Adrenal gland (tissue), 9 donors: ENCODE measurements at regions not wholly inside any gene's neighbourhood (a gene's known extent, or its start where the extent isn't known, plus 50 kb on each side); places are given as distances from the start of the nearest gene placed in this dataset.

Experiments used
- DNase-seq, 7 donors: peaks; one replicate each; pipeline ENCODE4 v3.0.0-alpha.2; 2019 to 2020
- H3K27ac ChIP-seq, 5 donors: fragments of 200-600 bp; sonication (generic) in 4 of 5; 1 replicate in 3 of 5; 2 replicates in 2 of 5; pipeline versions ENCODE4 v1.5.1 to v1.8.0; 2016 to 2020; ENCODE audit warnings: mild to moderate bottlenecking in 1 of 5
- H3K27me3 ChIP-seq: fragments of 200-600 bp; 2 replicates; pipeline ENCODE4 v1.8.0; 2021
- H3K36me3 ChIP-seq, 2 donors: fragments of 200-600 bp; replicated peaks in 1 of 2; 1 replicate in 1 of 2; 2 replicates in 1 of 2; pipeline versions ENCODE4 v1.5.1 to v1.8.0; 2018 to 2022
- H3K4me1 ChIP-seq, 2 donors: fragments of 200-600 bp; replicated peaks in 1 of 2; 1 replicate in 1 of 2; 2 replicates in 1 of 2; pipeline versions ENCODE4 v1.5.1 to v1.8.0; 2018 to 2021
- H3K4me3 ChIP-seq, 4 donors: fragments of 200-600 bp; sonication (generic) in 3 of 4; one replicate each; pipeline ENCODE4 v1.5.1; 2016 to 2018
- H3K9me3 ChIP-seq, 3 donors: fragments of 200-600 bp; sonication (generic) in 1 of 3; replicated peaks in 1 of 3; 1 replicate in 2 of 3; 2 replicates in 1 of 3; pipeline versions ENCODE4 v1.5.1 to v1.8.0; 2016 to 2021
- POLR2A ChIP-seq, 2 donors: fragments of 450-650 bp; IDR thresholded peaks; one replicate each; pipeline ENCODE4 v1.6.1; 2017; ENCODE audit warnings: antibody characterized with exemption in 2 of 2, mild to moderate bottlenecking in 2 of 2, moderate library complexity in 1 of 2
- WGBS, 4 donors: extraction: QIAGEN DNeasy Blood & Tissue Kit in 2 of 4; methylation state at CpG; one replicate each; pipeline versions ENCODE4 v1.1.5 to v1.1.7; 2013 to 2017; 5-methylcytosine and 5-hydroxymethylcytosine counted together
- intact Hi-C, 2 donors: fragments of 100-400 bp; cut with DNase I; formaldehyde crosslinking; loops; one replicate each; pipeline versions ENCODE4 v1.14.1 to v1.15.0; 2022 to 2023
- TF ChIP-seq, protein P1 (sequence below), 6 experiments: fragments of 450-650 bp in 4 of 6; fragments of 200-600 bp in 2 of 6; sonication (generic) in 1 of 6; IDR thresholded peaks; 1 replicate in 5 of 6; 2 replicates in 1 of 6; pipeline versions ENCODE4 v1.5.1 to v1.8.0; 2016 to 2021; ENCODE audit warnings: antibody characterized with exemption in 6 of 6, mild to moderate bottlenecking in 2 of 6, moderate library complexity in 1 of 6
- donor health status: healthy with polysubstance abuse.
- donor health status: Bipolar disorder and iron deficiency.
- donor health status: DM: yes; HTN: yes; CAD: no.
- donor health status: DM: no; HTN: no; CAD: no.
- donor health status: DM: no; HTN: no; CAD: no.

DNA sequence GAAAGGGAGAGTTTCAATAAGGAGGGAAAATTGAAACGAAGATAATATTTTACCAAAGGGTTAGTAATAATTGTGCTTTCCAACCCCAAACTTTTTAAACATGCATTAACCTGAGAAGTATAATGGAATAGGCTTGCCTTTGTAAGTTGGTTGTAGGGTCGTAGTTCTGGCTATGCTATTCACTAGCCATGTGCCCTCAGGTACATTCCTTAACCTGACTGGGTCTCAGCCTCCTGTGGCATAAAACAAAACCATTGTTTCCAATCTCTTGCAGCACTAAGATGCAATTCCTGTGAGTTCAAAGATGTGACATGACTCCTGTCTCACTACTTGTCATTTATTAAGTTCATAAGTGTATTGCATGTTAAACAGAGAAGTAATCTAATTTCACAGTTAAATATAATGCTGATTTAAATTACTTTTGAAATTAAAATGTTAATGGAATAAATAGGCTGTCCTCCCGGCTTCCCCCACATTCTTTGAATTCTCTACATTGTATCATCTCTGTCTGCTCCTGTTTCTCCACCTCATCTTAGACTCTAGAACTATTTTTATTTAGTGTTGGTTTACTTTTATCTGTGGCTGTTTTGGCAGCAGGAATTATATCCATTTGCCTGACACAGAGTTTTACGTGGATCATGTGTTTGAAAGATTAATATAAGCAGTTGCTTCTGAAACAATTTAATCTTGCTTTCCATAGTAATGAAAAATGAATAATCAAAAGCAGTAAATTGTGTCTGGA lies 216.3 kb downstream of the FAT3 start:
- H3K27ac ChIP-seq, result no peak overlapping the region
- 58 to 68% (median 65%) methylated on average over 4 of the region's 4 CpGs for WGBS, 4 donors
- no peaks in the 10 kb centered on the region for H3K36me3 ChIP-seq
- no peak for DNase-seq
- intact Hi-C loops, result no loop called here
- no peaks in the 10 kb centered on the region for H3K4me1 ChIP-seq
- H3K4me3 ChIP-seq, result no peak overlapping the region
- no peaks in the 10 kb centered on the region for H3K27me3 ChIP-seq
- TF ChIP-seq, protein P1, sequence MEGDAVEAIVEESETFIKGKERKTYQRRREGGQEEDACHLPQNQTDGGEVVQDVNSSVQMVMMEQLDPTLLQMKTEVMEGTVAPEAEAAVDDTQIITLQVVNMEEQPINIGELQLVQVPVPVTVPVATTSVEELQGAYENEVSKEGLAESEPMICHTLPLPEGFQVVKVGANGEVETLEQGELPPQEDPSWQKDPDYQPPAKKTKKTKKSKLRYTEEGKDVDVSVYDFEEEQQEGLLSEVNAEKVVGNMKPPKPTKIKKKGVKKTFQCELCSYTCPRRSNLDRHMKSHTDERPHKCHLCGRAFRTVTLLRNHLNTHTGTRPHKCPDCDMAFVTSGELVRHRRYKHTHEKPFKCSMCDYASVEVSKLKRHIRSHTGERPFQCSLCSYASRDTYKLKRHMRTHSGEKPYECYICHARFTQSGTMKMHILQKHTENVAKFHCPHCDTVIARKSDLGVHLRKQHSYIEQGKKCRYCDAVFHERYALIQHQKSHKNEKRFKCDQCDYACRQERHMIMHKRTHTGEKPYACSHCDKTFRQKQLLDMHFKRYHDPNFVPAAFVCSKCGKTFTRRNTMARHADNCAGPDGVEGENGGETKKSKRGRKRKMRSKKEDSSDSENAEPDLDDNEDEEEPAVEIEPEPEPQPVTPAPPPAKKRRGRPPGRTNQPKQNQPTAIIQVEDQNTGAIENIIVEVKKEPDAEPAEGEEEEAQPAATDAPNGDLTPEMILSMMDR (IDR thresholded peaks at IDR 0.05), result no peak
- no peaks in the 10 kb centered on the region for H3K9me3 ChIP-seq

- Histone ChIP-seq H3K4me3 (no peak overlapping the region), H3K9me3 (no peaks in the 10 kb centered on the region), H3K27ac (peak overlapping the region in 1 of 5 donors; percentile 2), H3K4me1 (no peaks in the 10 kb centered on the region), H3K27me3 (no peaks in the 10 kb centered on the region), H3K36me3 (no peaks in the 10 kb centered on the region)
- 43 to 76% (median 55%) methylated on average over 4 of the region's 4 CpGs for WGBS, 4 donors
- TF ChIP-seq POLR2A (IDR thresholded peaks at IDR 0.05), result no peak
- TF ChIP-seq, protein P1 (IDR thresholded peaks at IDR 0.05), result no peak
- DNase-seq, result no peak
- intact Hi-C loops, result no loop called here
Observed at GRCh38 chr11:92441443-92441726, 216.8 kb downstream of the FAT3 start.

DNA sequence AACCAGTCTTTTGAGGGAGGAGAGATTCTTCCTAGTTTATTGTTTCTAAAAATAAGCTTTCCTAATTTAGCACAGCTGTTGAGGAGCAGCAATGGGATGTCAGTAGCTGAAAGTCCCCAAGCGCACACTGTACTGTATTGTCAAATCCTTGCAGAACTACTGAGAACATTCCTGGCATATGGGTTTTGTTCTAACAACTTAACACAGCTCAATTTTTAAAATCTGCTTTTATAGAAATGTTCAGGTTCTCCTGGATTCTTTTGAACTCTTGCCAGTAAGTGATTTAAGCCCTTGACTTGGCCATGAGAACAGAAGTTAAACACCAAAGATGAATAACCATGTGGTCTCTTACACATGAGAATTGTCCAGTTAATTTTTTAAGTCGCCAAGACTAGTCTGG lies 218.6 kb downstream of the FAT3 start:
- 45 to 56% (median 46%) methylated on average over 2 of the region's 2 CpGs for WGBS, 4 donors
- Histone ChIP-seq H3K36me3 (no peaks in the 10 kb centered on the region), H3K9me3 (no peaks in the 10 kb centered on the region), H3K27me3 (no peaks in the 10 kb centered on the region), H3K4me1 (no peaks in the 10 kb centered on the region), H3K4me3 (no peak overlapping the region), H3K27ac (no peak overlapping the region)
- TF ChIP-seq, protein P1 (IDR thresholded peaks at IDR 0.05), result no peak
- no peak for TF ChIP-seq POLR2A (IDR thresholded peaks at IDR 0.05)
- intact Hi-C loops, result no loop called here
- DNase-seq, result no peak

DNA sequence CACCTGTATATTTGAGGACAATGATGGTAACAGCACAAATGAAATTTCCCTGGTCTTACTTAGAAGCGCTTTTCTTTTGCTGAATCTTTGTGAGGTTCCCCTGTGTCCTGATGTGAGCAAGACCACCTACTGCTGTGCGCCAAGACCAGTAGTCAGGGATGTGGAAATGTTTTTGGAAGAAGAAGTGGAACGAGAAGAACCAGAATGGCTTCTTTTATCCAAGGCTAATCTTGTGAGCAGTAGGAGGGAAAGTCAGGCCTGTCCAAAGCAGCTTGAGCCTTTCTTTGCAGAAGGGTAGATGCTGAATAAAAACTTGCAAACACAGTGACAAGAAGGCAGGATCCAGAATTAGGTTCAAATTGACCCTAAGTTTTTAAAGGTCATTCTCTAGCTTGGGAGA lies 223.0 kb downstream of the FAT3 start:
- no peaks in the 10 kb centered on the region for H3K27me3 ChIP-seq
- 81 to 94% (median 86%) methylated on average over 3 of the region's 3 CpGs for WGBS, 4 donors
- intact Hi-C loops, result no loop called here
- no peaks in the 10 kb centered on the region for H3K36me3 ChIP-seq
- no peak overlapping the region for H3K4me3 ChIP-seq
- no peak for TF ChIP-seq POLR2A (IDR thresholded peaks at IDR 0.05)
- TF ChIP-seq, protein P1 (IDR thresholded peaks at IDR 0.05), result no peak
- H3K9me3 ChIP-seq, result no peaks in the 10 kb centered on the region
- DNase-seq, result no peak
- no peaks in the 10 kb centered on the region for H3K4me1 ChIP-seq
- H3K27ac ChIP-seq, result no peak overlapping the region
